GM19463 (cell line): ENCODE measurements at regions not wholly inside any gene's neighbourhood (a gene's known extent, or its start where the extent isn't known, plus 50 kb on each side); places are given as distances from the start of the nearest gene placed in this dataset.

Experiments used
- ATAC-seq: cut with Tn5 transposase; IDR thresholded peaks from one replicate; pipeline ENCODE4 v1.9.1; 2021; ENCODE audit warnings: mild to moderate bottlenecking, moderate library complexity; ENCODE audit not compliant: unreplicated experiment

DNA sequence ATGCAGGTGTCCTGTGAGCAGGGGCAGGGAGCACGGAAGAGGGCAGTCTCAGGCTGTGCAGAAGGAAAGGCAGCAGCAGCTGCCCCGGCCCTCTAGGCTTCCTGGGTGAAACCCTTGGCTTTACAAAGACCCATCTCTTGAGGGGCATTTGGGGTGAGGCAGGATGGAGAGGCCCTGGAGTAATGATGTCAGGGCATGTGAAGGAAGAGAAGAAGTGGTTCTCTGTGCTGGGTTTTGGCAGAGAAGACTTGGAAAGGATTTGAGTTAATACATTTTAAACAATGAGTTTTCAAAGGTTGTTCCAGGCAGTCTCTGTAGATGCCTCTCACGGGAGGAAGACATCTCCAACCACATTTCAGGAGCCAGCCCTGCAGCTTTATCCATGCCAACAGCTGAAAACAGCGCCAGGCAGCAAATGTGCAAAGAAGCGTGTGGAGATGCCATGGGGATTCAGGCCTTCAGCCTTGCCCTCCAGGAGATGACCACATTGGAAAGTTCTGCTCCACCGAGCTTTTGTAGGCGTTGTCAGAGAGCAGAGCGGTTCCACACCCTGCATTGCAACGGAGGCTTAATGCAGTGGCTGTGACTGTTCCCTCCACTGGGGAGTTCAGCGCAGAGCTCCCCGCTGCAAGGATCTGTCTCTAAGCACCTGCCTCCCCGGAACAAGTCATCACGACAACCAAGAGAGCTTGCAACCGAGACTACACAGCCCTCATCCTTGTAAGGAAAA lies 322.8 kb downstream of the UQCRFS1 start:
- ATAC-seq: no peak

DNA sequence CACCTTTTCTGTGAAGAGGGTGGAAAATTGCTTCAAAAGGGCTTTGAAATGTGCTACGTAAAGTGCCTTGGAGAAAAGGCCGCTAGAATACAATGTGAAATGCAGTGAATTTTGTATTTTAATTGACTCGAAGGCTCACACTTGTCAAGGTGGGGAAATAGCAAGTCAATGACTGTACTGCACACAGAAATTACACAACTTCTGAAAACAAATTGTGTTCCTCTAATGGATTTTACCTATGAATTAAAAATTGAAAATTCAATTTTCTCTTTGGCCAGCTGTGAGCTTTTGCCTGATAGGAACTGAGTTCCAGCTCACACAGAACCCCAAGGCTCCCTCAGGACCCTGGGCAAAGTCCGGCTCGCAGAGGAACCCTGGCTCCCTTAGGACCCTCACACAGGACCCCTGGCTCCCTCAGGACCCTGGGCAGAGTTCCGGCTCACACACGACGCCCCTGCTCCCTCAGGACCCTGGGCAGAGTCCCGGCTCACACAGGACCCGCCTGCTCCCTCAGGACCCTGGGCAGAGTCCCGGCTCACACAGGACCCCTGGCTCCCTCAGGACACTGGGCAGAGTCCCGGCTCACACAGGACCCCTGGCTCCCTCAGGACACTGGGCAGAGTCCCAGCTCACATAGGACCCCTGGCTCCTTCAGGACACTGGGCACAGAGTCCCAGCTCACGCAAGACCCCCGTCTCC lies 324.9 kb downstream of the UQCRFS1 start:
- no peak for ATAC-seq

DNA sequence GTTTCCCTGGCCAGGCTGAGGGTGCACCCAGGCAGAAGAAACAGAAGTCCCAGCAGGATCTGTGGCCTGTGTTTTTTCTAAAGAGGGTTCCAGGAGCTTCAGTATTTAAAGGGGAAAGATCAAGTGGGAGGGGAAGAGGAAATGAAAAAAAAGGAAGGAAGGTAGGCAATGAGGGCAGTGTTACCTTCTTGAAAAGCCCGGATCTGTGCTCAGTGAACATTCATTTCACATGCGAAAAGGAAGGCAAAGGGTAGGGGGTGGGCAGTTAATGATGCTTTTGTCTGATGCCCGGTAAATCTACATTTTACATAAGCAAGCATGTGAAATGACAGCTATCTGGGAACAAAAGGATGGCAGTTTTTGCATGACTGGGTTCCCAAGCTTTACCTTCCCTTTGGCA lies 326.2 kb downstream of the UQCRFS1 start:
- no peak for ATAC-seq

DNA sequence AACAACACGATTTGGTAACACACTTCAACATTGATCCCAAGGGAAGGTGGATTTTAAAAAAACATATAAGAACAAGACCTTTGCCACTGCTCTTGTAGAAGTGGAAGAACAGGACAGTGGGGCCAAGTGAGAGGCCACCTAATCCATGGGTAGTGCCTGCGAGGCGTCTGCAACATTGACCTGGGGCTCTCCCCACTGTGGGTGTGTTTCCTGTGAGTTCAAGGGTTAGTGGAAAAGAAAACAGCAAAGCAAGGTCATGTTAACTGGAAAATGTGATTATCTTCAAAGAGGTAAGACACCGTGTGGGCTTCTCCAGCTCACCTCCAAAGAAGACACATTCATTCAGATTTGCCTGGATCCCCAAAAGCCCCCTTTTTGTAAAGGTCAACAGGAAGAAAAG lies 327.0 kb downstream of the UQCRFS1 start:
- ATAC-seq: no peak

DNA sequence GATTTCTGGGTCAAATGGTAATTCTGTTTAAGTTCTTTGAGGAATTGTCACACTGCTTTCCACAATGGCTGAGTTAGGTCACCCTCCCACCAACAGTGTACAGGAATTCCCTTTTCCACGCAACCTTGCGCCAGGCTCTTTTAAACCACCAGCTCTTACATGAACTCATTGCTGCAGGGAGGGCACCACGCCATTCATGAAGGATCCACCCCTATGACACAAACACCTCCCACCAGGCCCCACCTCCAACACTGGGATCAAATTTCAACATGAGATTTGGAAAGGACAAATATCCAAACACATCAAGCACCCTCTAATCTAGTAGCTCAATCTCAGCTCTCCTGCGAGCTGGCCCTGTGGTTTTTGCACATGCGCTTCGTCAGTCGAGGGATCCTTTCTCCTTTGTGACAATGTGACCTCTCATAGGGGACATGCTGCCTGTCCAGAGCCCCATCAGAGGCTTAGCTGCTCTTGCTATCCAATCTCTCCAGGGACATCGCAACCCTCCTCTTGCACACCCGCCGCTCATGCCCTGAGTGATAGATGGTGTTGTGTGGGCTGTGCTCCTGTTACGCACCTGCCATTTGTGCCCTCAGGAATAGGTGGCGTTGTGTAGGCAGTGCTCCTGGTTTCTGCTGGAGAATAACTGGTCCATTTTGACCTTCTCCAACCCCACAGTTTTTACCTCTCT lies 328.0 kb downstream of the UQCRFS1 start:
- no peak for ATAC-seq

DNA sequence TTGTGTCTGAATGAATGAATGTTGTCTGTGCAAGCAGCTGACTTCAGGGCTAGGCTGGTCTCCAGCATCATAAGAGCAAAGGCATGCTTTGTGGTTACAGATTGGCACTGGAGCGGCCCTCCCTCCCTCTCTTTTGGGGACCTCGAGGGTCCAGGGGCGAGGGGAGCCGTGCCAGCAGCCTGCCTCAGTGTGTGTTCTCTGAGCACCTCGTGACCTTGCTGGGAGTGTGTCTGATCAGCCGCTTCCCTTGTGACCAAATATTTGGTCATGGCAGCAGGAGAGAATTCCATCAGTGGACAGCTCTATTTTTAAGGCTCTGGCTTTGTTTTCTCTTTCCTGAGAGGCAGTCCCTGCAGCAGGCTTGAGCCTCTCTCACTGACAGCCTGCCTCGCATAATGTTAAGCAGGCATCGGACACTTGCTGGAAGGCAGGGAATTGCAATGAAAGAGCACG lies 329.7 kb downstream of the UQCRFS1 start:
- ATAC-seq: no peak

DNA sequence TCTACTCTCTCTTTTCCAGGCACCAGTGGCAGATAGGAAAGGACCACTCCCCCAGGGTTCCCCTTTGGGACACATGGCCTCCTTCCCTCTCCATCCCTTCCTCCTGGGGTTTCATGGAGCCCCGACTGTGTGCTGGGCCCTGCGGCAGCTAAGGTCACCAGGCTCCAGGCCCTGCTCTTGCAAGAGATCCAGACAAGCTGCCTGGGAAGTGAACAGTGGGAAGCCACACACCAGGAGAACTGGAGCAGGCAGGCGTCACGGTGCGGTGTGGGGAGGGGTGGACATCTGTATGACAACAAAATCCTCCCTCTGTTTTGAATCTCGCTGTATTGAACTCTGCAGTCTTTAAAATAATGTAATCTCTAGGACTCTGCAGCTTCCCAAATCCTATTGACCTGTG lies 330.1 kb downstream of the UQCRFS1 start:
- no peak for ATAC-seq

DNA sequence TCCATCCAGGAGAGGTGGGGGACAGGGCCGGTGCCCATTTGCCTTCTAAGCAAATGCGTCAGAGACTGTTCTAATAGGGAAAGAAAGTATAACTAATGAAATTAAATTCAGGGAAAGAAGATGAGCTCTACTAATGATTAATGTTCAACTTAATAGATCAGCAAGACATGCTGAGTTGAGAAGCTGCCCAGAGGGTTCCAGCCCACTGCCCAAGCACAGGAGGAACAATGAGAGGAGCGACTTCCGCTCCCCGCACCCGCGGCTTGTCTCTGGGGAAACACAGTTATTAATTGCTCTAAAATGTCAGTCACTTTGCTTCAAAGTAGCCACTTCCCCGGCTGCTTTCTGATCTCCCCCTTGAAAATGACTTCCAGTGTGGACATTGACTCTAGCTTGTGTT lies 331.3 kb downstream of the UQCRFS1 start:
- ATAC-seq: no peak

DNA sequence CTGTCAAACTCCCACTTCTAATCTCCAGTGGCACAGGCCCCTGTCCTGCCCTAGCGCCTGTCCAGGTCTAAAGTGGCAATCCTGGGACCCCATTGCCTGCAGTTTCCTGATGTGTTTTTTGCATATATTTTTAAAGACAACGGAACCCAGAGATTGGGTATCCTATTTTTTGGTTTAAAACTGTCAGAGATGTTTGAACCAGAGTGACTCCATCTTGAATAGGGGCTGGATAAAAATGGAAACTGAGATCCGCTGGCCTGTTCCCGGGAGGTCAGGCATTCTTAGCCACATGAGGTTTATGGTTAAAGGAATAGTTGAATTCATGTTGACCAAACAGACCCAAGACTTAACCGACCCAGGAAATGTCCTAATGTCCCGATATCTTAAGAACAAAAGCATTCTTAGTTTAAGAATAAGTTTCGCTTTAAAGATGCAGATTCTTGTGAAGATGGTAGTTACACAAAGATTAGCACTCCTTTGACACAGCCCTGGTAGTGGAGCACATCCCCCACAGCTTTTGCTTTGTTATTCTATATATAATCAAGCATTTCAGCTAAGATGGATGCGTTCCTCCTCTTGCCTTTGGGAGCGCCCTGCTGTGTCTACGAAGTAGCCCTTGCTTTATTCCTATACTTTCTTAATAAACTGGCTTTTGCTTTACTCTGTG lies 332.1 kb downstream of the UQCRFS1 start:
- no peak for ATAC-seq

DNA sequence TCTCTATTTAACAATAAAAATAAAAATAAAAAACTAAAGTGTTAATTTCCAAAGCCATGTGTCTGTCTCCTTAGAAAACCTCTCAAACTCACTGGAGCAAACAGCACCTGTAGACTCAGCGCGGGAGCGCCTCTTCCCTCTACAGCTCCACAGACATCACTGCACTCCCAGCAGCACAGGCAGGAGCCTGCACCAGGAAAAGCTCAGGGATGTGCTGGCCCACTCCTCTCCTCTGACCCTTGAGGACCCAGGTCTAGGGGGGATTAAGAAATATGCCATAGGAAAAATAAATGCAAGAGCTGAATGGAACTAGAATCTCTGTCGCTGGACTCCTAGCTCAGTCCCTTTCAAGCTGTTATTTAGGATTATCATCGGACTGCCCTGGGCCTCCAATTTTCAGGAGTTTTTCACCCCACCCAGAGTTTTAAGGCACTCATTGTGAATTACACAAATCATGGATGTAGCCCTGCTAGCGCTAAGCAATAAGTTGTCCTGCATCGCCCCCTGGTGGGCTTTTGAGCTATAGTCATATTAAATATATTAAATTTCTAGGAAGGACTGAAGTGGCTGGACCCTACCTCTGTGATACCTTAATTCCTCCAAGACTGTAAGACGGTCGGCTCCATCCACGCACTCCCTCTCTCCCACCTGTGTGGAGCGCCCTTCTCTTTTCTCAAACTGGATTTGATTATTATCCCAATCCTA lies 333.9 kb downstream of the UQCRFS1 start:
- ATAC-seq: no peak

DNA sequence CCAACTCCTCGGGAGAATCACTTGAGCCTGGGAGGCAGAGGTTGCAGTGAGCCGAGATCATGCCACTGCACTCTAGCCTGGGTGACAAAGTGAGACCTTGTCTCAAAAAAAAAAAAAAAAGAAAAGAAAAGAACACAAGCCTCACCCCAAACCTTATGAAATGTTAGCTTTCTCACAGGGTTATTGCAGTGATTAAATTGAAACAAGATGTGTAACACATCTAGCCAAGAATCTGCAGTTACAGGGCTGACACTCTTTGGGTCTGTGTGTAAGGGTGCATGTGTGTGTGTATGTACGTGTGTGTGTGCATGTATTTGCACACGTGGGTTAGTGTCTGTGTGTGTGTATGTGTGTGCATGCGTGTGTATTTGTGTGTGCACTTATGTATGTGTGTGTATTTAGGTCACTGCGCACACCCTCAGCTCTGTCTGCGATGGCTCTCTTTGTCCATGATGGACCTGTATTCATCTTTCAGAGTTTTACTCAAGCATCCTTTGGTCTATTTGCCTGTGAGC lies 336.3 kb downstream of the UQCRFS1 start:
- no peak for ATAC-seq

DNA sequence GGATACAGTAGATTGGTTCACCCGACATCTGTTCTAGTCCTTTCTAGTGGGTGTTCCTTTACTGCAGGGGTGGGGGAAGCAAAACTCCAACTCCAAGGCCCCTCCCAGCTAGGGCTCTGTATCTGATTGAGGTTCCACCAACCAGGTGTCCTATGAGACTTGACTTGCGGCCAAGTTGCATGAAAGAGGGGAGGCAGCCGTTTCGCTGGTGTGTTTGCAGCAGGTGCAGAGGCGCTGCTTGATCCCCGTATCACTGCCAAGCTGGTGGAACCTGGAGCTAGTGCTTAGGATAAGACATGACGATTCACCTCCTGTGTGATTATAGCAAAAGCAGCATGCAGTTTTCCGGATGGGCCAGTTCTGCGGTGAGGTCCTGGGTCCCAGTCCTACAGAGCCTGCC lies 338.2 kb downstream of the UQCRFS1 start:
- no peak for ATAC-seq

DNA sequence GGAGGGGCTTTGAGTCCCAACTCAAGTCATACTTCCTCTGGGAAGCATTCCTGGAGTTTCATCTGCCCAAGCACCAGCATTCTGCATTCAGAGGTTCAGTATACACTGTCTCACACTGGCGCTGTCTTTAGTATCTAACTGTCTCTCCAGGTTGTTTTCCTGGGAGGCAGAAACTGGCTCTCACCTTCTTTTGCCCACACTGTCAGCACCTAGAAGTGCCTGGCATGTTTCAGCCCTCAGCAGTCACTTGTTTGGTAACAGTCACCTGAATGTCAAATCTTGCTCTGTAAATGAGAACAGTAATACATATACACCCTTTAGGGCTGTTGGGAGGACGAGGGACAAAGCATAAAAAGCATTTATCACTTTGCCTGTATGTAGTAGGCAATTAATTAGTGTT lies 339.6 kb downstream of the UQCRFS1 start:
- ATAC-seq: no peak

DNA sequence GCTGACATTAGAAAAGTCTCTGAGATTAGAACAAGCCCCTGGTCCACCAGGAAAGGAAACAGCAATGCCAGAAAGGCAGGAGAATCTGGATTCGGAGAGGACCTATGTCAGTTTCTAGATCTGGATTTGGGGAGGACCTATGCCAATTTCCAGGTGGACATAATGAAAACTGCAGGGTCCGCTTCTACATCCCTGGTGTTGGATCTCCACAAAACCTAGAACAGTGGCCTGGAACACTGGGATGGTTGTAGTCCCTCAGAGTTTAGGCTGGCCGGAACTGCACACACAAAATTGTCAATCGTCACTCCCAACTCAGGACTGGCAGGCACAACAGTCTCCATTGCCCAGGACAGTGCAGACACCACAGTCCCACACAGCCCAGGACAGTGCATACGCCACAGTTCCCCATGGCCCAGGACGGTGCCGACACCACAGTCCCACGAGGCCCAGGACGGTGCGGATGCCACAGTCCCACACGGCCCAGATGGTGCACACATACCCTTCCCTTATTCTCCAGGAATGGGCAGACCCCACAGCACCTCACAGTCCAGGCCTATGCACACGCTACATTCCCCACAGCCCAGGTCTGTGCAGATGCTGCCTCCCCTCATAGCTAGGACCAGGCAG lies 341.7 kb downstream of the UQCRFS1 start:
- ATAC-seq: no peak

DNA sequence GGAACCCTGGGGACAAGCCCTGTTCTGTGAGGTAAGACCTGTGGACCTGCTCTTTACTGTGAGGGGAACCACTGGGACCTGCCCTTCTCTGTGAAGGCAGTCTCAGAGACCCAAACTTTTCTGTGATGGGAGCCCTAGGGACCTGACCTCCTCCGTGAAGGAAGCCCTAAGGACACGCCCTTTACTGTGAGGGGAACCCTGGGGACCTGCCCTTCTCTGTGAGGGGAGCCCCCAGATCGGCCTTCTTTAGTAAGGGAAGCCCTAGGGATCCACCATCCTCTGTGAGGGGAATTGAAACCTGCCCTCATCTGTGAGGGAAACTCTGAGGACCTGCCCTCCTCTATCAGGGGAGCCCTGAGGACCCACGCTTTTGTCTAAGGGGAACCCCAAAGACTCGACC lies 343.5 kb downstream of the UQCRFS1 start:
- ATAC-seq: peak; percentile 70

DNA sequence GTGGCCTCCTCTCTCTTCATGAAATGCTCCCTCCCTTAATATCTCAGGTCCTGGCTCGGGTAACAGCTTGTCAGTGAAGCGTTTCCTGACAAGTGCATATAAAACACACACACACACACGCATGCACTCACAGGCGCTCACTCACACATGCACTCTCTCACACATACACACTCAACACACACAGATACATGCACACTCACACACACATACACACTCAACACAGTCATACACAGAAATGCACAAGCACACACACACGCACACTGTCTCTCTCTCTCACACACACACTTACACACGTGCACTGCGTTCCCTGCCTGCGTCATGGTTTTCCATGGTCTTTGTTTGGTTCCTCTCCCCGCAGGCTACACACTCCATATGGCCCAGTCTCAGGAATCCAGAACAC lies 344.1 kb downstream of the UQCRFS1 start:
- no peak for ATAC-seq

DNA sequence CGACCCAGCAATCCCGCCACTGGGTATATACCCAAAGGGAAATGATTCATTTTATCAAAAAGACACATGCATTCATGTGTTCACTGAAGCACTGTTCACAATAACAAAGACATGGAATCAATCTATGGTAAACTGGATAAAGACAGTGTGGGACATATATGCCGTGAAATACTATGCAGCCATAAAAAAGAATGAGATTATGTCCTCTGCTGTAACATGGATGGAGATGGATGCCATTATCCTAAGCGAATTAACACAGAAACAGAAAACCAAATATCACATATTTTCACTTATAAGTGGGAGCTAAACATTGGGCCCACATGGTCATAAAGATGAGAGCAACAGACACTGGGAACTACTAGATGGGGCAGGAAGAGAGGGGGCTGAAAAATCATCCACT lies 345.0 kb downstream of the UQCRFS1 start:
- ATAC-seq: no peak

DNA sequence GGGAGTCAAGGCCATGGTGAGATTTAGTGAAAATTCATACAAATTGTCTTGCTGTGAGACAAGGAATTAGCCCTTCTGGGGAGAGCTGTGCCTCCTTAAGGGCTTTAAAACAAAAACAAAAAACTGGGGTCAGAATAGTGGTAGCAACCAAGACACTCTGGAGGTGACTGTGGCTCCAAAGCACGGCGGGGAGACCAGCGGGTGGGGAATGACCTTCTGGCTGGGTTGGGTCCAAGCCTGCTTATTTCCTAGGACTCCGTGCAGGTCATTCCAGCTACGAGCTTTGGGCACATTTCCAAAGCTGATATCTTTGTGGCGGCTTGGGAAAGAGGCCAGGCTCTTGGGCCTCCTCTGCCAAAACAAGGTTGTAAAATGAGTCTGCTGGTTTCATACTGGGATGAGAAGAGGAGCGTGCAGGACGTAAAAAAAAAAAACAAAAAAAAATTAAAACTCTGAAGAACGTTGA lies 348.3 kb downstream of the UQCRFS1 start:
- no peak for ATAC-seq

DNA sequence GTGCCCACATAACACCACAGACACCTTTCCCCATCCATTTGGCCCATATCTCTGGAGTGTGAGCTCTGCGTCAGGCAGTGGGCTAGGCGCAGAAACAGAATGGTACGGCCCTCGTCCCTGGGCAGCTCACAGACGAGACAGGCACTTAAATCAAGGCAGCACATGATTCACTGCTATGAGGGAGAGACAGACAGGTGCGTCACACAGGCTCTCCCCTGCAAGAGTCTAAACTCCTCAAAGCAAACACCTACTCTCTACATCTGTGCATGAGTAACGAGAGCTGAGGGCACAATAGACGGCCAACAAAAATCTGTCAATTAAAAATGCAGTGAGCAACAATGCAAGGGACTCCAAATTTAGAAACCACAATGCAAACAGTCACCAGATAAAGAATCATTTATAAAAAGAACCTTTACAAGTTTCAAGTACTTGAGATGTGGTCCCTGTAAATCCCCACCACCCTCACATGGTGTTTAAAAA lies 348.9 kb downstream of the UQCRFS1 start:
- ATAC-seq: no peak

DNA sequence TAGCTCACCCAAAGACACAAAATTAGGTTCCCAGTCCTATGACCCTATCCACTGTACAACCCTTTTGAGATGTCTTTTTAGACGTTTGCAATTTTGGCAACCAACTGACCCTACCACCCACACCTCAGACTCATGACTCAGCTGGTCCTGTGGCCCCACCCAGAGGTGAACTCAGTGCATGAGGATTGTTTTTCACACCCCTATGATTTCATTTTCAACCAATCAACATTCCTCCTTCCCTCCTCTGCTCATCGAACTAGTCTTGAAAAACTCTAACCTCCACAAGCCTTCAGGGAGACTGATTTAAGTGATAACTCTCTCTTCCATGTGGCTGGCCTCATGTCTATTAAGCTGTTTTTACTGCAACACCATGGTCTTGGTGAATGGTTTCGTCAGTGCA lies 350.7 kb downstream of the UQCRFS1 start:
- no peak for ATAC-seq
